WTC11 (cell line): ENCODE measurements at regions not wholly inside any gene's neighbourhood (a gene's known extent, or its start where the extent isn't known, plus 50 kb on each side); places are given as distances from the start of the nearest gene placed in this dataset.

Experiments used
- ATAC-seq: fragments of 200-7000 bp; cut with Tn5 transposase; 2 replicates; pipeline ENCODE4 v1.10.0; 2021; ENCODE audit warnings: mild to moderate bottlenecking, moderate library complexity
- CTCF ChIA-PET: fragments of 300-600 bp; sonication (Branson Sonifier 250); formaldehyde crosslinking; loops from one replicate; lab custom pipeline; 2021; ENCODE audit warnings: antibody characterized with exemption; lab: Charles Lee
- POLR2A ChIA-PET: fragments of 350-600 bp; sonication (Branson Sonifier 250); formaldehyde crosslinking; loops from one replicate; lab custom pipeline; 2021; ENCODE audit warnings: antibody characterized with exemption; lab: Charles Lee
- DNase-seq: peaks from one replicate; pipeline ENCODE4 v3.0.0; 2021; ENCODE audit warnings: low spot score
- H3K27ac Mint-ChIP-seq: 2 replicates; pipeline ENCODE4 v1.8.0; 2021; ENCODE audit warnings: mixed read lengths
- H3K27me3 Mint-ChIP-seq: 2 replicates; pipeline ENCODE4 v1.8.0; 2021; ENCODE audit warnings: low read depth, mild to moderate bottlenecking, moderate library complexity, mixed read lengths
- H3K36me3 Mint-ChIP-seq: 2 replicates; pipeline ENCODE4 v1.8.0; 2021; ENCODE audit warnings: mixed read lengths
- H3K4me1 Mint-ChIP-seq: 2 replicates; pipeline ENCODE4 v1.8.0; 2022; ENCODE audit warnings: mixed read lengths
- H3K4me3 Mint-ChIP-seq: 2 replicates; pipeline ENCODE4 v1.8.0; 2021; ENCODE audit warnings: mild to moderate bottlenecking, moderate library complexity, mixed read lengths
- H3K9me3 Mint-ChIP-seq: 2 replicates; pipeline ENCODE4 v1.8.0; 2021; ENCODE audit warnings: mixed read lengths
- ETV6 ChIP-seq: sonication (generic); formaldehyde crosslinking; IDR thresholded peaks from 2 replicates; pipeline ENCODE4 v1.8.1; 2022; ENCODE audit warnings: mild to moderate bottlenecking, missing genetic modification reagents
- GABPB1 ChIP-seq: sonication (generic); formaldehyde crosslinking; IDR thresholded peaks from 2 replicates; pipeline ENCODE4 v1.8.1; 2023; ENCODE audit warnings: mild to moderate bottlenecking, missing genetic modification reagents
- MLX ChIP-seq: sonication (generic); formaldehyde crosslinking; IDR thresholded peaks from 2 replicates; pipeline ENCODE4 v1.8.1; 2023; ENCODE audit warnings: mild to moderate bottlenecking, missing genetic modification reagents, moderate library complexity
- MXD4 ChIP-seq: fragments of 250-450 bp; sonication (Bioruptor Pico); IDR thresholded peaks from 2 replicates; pipeline ENCODE4 v1.8.0; 2021; ENCODE audit warnings: mild to moderate bottlenecking, moderate library complexity, borderline replicate concordance
- MYBL2 ChIP-seq: sonication (generic); formaldehyde crosslinking; IDR thresholded peaks from 2 replicates; pipeline ENCODE4 v1.8.1; 2023; ENCODE audit warnings: mild to moderate bottlenecking, moderate library complexity, missing genetic modification reagents
- NFE2L1 ChIP-seq: sonication (generic); formaldehyde crosslinking; IDR thresholded peaks from 2 replicates; pipeline ENCODE4 v1.8.1; 2023; ENCODE audit warnings: missing genetic modification reagents
- NR1H2 ChIP-seq: sonication (generic); formaldehyde crosslinking; IDR thresholded peaks from 2 replicates; pipeline ENCODE4 v1.9.0; 2021; ENCODE audit warnings: mild to moderate bottlenecking, moderate library complexity, missing genetic modification reagents
- RORB ChIP-seq: fragments of 250-450 bp; sonication (Bioruptor Pico); IDR thresholded peaks from 2 replicates; pipeline ENCODE4 v1.9.0; 2021; ENCODE audit warnings: mild to moderate bottlenecking
- SMAD3 ChIP-seq: sonication (generic); formaldehyde crosslinking; IDR thresholded peaks from 2 replicates; pipeline ENCODE4 v1.8.0; 2022; ENCODE audit warnings: missing genetic modification reagents, mild to moderate bottlenecking, borderline replicate concordance
- SP1 ChIP-seq: sonication (generic); formaldehyde crosslinking; conservative IDR thresholded peaks from 2 replicates; pipeline ENCODE4 v1.8.1; 2022; ENCODE audit warnings: missing genetic modification reagents
- TEAD4 ChIP-seq: sonication (generic); formaldehyde crosslinking; IDR thresholded peaks from 2 replicates; pipeline ENCODE4 v1.8.0; 2022; ENCODE audit warnings: mild to moderate bottlenecking, missing genetic modification reagents
- USF2 ChIP-seq: sonication (generic); formaldehyde crosslinking; IDR thresholded peaks from 2 replicates; pipeline ENCODE4 v1.8.1; 2023; ENCODE audit warnings: mild to moderate bottlenecking, missing genetic modification reagents, moderate library complexity
- ZBTB21 ChIP-seq: sonication (generic); formaldehyde crosslinking; IDR thresholded peaks from 2 replicates; pipeline ENCODE4 v1.8.1; 2023; ENCODE audit warnings: mild to moderate bottlenecking, missing genetic modification reagents, borderline replicate concordance
- ZNF138 ChIP-seq: sonication (generic); formaldehyde crosslinking; conservative IDR thresholded peaks from 2 replicates; pipeline ENCODE4 v1.8.1; 2022; ENCODE audit warnings: mild to moderate bottlenecking, moderate library complexity, missing genetic modification reagents
- ZNF416 ChIP-seq: fragments of 250-450 bp; sonication (Bioruptor Pico); IDR thresholded peaks from 2 replicates; pipeline ENCODE4 v1.9.0; 2021; ENCODE audit warnings: mild to moderate bottlenecking, inconsistent platforms
- TF ChIP-seq, protein P1 (sequence below): sonication (generic); formaldehyde crosslinking; IDR thresholded peaks from 2 replicates; pipeline ENCODE4 v1.8.0; 2023; ENCODE audit warnings: missing genetic modification reagents, mild to moderate bottlenecking, borderline replicate concordance
- TF ChIP-seq, protein P2 (sequence below): sonication (generic); formaldehyde crosslinking; IDR thresholded peaks from 2 replicates; pipeline ENCODE4 v1.8.1; 2022; ENCODE audit warnings: missing genetic modification reagents, borderline replicate concordance
- TF ChIP-seq, protein P3 (sequence below): sonication (generic); formaldehyde crosslinking; IDR thresholded peaks from 2 replicates; pipeline ENCODE4 v1.8.0; 2022; ENCODE audit warnings: mild to moderate bottlenecking, missing genetic modification reagents

- TF ChIP-seq, protein P1, sequence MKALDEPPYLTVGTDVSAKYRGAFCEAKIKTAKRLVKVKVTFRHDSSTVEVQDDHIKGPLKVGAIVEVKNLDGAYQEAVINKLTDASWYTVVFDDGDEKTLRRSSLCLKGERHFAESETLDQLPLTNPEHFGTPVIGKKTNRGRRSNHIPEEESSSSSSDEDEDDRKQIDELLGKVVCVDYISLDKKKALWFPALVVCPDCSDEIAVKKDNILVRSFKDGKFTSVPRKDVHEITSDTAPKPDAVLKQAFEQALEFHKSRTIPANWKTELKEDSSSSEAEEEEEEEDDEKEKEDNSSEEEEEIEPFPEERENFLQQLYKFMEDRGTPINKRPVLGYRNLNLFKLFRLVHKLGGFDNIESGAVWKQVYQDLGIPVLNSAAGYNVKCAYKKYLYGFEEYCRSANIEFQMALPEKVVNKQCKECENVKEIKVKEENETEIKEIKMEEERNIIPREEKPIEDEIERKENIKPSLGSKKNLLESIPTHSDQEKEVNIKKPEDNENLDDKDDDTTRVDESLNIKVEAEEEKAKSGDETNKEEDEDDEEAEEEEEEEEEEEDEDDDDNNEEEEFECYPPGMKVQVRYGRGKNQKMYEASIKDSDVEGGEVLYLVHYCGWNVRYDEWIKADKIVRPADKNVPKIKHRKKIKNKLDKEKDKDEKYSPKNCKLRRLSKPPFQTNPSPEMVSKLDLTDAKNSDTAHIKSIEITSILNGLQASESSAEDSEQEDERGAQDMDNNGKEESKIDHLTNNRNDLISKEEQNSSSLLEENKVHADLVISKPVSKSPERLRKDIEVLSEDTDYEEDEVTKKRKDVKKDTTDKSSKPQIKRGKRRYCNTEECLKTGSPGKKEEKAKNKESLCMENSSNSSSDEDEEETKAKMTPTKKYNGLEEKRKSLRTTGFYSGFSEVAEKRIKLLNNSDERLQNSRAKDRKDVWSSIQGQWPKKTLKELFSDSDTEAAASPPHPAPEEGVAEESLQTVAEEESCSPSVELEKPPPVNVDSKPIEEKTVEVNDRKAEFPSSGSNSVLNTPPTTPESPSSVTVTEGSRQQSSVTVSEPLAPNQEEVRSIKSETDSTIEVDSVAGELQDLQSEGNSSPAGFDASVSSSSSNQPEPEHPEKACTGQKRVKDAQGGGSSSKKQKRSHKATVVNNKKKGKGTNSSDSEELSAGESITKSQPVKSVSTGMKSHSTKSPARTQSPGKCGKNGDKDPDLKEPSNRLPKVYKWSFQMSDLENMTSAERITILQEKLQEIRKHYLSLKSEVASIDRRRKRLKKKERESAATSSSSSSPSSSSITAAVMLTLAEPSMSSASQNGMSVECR = no peak
- TF ChIP-seq GABPB1 (CRISPR knock-in tag) (no peak), NFE2L1 (CRISPR knock-in tag) (no peak), RORB (CRISPR knock-in tag) (no peak), ZNF416 (CRISPR knock-in tag) (no peak)
Measured at GRCh38 chr15:36481156-36481555, 98.3 kb upstream of the CDIN1 start (continued).

- TF ChIP-seq NR1H2 (CRISPR knock-in tag) (no peak), MXD4 (CRISPR knock-in tag) (no peak), USF2 (no peak)
- H3K27ac Mint-ChIP-seq = no peak overlapping the region
- peaks cover 4% of the 10 kb centered on the region; the same call in 1 of the 2 replicates for H3K27me3 Mint-ChIP-seq
- H3K4me3 Mint-ChIP-seq = no peak overlapping the region
- POLR2A ChIA-PET = no interaction called here
- DNase-seq = no peak
- CTCF ChIA-PET = no interaction called here
- no peak for ATAC-seq
- H3K36me3 Mint-ChIP-seq = peaks cover 5% of the 10 kb centered on the region; the same call in 1 of the 2 replicates
- peaks cover 13% of the 10 kb centered on the region for H3K9me3 Mint-ChIP-seq
- H3K4me1 Mint-ChIP-seq = peaks cover 14% of the 10 kb centered on the region
Measured at GRCh38 chr15:36483409-36483808, 96.0 kb upstream of the CDIN1 start.

GRCh38 chr15:36484038-36484778 is 95.2 kb upstream of the CDIN1 start:
- Mint-ChIP-seq H3K36me3 (peaks cover 5% of the 10 kb centered on the region; the same call in 1 of the 2 replicates), H3K9me3 (peaks cover 13% of the 10 kb centered on the region), H3K27ac (no peak overlapping the region), H3K4me1 (peaks cover 7% of the 10 kb centered on the region), H3K4me3 (no peak overlapping the region), H3K27me3 (peaks cover 4% of the 10 kb centered on the region; the same call in 1 of the 2 replicates)
- no peak for DNase-seq
- POLR2A ChIA-PET = no interaction called here
- ATAC-seq = no peak
- CTCF ChIA-PET = interaction anchor here (0.6 kb wide), 1 partner anchor 27 kb away, joined by 4 read pairs; no protein-coding TSS in a partner anchor
- TF ChIP-seq SMAD3 (CRISPR knock-in tag) (no peak), MYBL2 (CRISPR knock-in tag) (no peak), ZNF138 (CRISPR knock-in tag) (no peak), MLX (CRISPR knock-in tag) (no peak), ETV6 (CRISPR knock-in tag) (no peak), TEAD4 (CRISPR knock-in tag) (no peak), ZBTB21 (CRISPR knock-in tag) (no peak), SP1 (CRISPR knock-in tag) (no peak)
- TF ChIP-seq, protein P2, sequence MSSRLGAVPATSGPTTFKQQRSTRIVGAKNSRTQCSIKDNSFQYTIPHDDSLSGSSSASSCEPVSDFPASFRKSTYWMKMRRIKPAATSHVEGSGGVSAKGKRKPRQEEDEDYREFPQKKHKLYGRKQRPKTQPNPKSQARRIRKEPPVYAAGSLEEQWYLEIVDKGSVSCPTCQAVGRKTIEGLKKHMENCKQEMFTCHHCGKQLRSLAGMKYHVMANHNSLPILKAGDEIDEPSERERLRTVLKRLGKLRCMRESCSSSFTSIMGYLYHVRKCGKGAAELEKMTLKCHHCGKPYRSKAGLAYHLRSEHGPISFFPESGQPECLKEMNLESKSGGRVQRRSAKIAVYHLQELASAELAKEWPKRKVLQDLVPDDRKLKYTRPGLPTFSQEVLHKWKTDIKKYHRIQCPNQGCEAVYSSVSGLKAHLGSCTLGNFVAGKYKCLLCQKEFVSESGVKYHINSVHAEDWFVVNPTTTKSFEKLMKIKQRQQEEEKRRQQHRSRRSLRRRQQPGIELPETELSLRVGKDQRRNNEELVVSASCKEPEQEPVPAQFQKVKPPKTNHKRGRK = no peak
- TF ChIP-seq, protein P3, sequence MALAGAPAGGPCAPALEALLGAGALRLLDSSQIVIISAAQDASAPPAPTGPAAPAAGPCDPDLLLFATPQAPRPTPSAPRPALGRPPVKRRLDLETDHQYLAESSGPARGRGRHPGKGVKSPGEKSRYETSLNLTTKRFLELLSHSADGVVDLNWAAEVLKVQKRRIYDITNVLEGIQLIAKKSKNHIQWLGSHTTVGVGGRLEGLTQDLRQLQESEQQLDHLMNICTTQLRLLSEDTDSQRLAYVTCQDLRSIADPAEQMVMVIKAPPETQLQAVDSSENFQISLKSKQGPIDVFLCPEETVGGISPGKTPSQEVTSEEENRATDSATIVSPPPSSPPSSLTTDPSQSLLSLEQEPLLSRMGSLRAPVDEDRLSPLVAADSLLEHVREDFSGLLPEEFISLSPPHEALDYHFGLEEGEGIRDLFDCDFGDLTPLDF (CRISPR knock-in tag) = no peak
- TF ChIP-seq, protein P1 = no peak
